Osteoblast (primary cell): ENCODE measurements at regions not wholly inside any gene's neighbourhood (a gene's known extent, or its start where the extent isn't known, plus 50 kb on each side); places are given as distances from the start of the nearest gene placed in this dataset.

Source experiments
- DNase-seq: peaks from one replicate; pipeline ENCODE4 v3.0.0; 2011; ENCODE audit warnings: low spot score, mixed read lengths; ENCODE audit not compliant: insufficient read length; ENCODE audit errors: missing footprints
- H2AFZ ChIP-seq: 2 replicates; pipeline ENCODE4 v1.6.0; 2011; ENCODE audit warnings: mild to moderate bottlenecking, low read length
- H3K27ac ChIP-seq: 2 replicates; pipeline ENCODE4 v1.5.1; 2011; ENCODE audit warnings: mild to moderate bottlenecking, low read depth, low read length, moderate library complexity
- H3K27me3 ChIP-seq: 2 replicates; pipeline ENCODE4 v1.6.0; 2012; ENCODE audit warnings: mild to moderate bottlenecking, control low read depth, inconsistent platforms, low read length, moderate library complexity; ENCODE audit not compliant: insufficient read depth
- H3K36me3 ChIP-seq: 2 replicates; pipeline ENCODE4 v1.5.1; 2011; ENCODE audit warnings: mild to moderate bottlenecking, low read length, control low read depth, moderate library complexity; ENCODE audit not compliant: insufficient read depth
- H3K4me1 ChIP-seq: 2 replicates; pipeline ENCODE4 v1.5.1; 2011; ENCODE audit warnings: mild to moderate bottlenecking, low read length, control low read depth, moderate library complexity; ENCODE audit not compliant: insufficient read depth
- H3K4me2 ChIP-seq: 2 replicates; pipeline ENCODE4 v1.6.0; 2011; ENCODE audit warnings: mild to moderate bottlenecking, low read length; ENCODE audit not compliant: insufficient read depth
- H3K4me3 ChIP-seq: fragments of 200-600 bp; sonication (generic); 3 replicates; pipeline ENCODE4 v1.5.1; 2012; ENCODE audit warnings: mild to moderate bottlenecking, low read length, inconsistent platforms; ENCODE audit not compliant: insufficient read depth
- H3K79me2 ChIP-seq: 2 replicates; pipeline ENCODE4 v1.6.0; 2012; ENCODE audit warnings: mild to moderate bottlenecking, low read length, control low read depth, inconsistent platforms; ENCODE audit not compliant: insufficient read depth
- H3K9me3 ChIP-seq: 2 replicates; pipeline ENCODE4 v1.5.1; 2011; ENCODE audit warnings: low read depth, low read length, control low read depth
- H4K20me1 ChIP-seq: 2 replicates; pipeline ENCODE4 v1.6.0; 2012; ENCODE audit warnings: mild to moderate bottlenecking, low read length, control low read depth; ENCODE audit not compliant: insufficient read depth
- CTCF ChIP-seq: IDR thresholded peaks from 2 replicates; pipeline ENCODE4 v1.5.1; 2011; ENCODE audit warnings: mild to moderate bottlenecking, low read depth, low read length, moderate library complexity; ENCODE audit errors: extremely low read depth

- peak; percentile 23 for TF ChIP-seq CTCF
- DNase-seq = peak; percentile 30
- H3K27ac ChIP-seq = no peak overlapping the region
Observed at GRCh38 chr16:66159987-66160386, 206.5 kb upstream of the CDH5 start.

GRCh38 chr16:66156538-66156937, 210.0 kb upstream of the CDH5 start:
- no peaks in the 10 kb centered on the region for H3K9me3 ChIP-seq
- TF ChIP-seq CTCF = no peak
- no peaks in the 10 kb centered on the region for H4K20me1 ChIP-seq
- no peaks in the 10 kb centered on the region for H3K79me2 ChIP-seq
- no peak overlapping the region for H3K4me3 ChIP-seq
- no peak for DNase-seq
- H3K4me2 ChIP-seq = no peak overlapping the region
- no peak overlapping the region for H3K27ac ChIP-seq
- H3K27me3 ChIP-seq = no peaks in the 10 kb centered on the region
- H3K4me1 ChIP-seq = peaks cover 30% of the 10 kb centered on the region
- H3K36me3 ChIP-seq = no peaks in the 10 kb centered on the region
- H2AFZ ChIP-seq = no peak overlapping the region

More at GRCh38 chr16:66159987-66160386, 206.5 kb upstream of the CDH5 start:
- Histone ChIP-seq H3K27me3 (no peaks in the 10 kb centered on the region), H3K4me3 (no peak overlapping the region), H3K4me2 (no peak overlapping the region), H4K20me1 (no peaks in the 10 kb centered on the region), H3K79me2 (no peaks in the 10 kb centered on the region), H3K9me3 (no peaks in the 10 kb centered on the region), H3K36me3 (no peaks in the 10 kb centered on the region), H3K4me1 (peaks cover 3% of the 10 kb centered on the region), H2AFZ (no peak overlapping the region)

GRCh38 chr16:66155933-66156332, 210.6 kb upstream of the CDH5 start:
- Histone ChIP-seq H3K4me2 (no peak overlapping the region), H3K27ac (no peak overlapping the region), H3K4me1 (peaks cover 36% of the 10 kb centered on the region), H2AFZ (no peak overlapping the region), H3K27me3 (no peaks in the 10 kb centered on the region), H3K9me3 (no peaks in the 10 kb centered on the region), H3K4me3 (no peak overlapping the region), H3K79me2 (no peaks in the 10 kb centered on the region), H3K36me3 (no peaks in the 10 kb centered on the region), H4K20me1 (no peaks in the 10 kb centered on the region)
- TF ChIP-seq CTCF = no peak
- no peak for DNase-seq

GRCh38 chr16:66154801-66155200, 211.7 kb upstream of the CDH5 start:
- H2AFZ ChIP-seq = no peak overlapping the region
- H3K4me1 ChIP-seq = peaks cover 42% of the 10 kb centered on the region
- no peak for TF ChIP-seq CTCF
- H3K79me2 ChIP-seq = no peaks in the 10 kb centered on the region
- no peak overlapping the region for H3K27ac ChIP-seq
- no peak overlapping the region for H3K4me2 ChIP-seq
- H4K20me1 ChIP-seq = no peaks in the 10 kb centered on the region
- H3K36me3 ChIP-seq = no peaks in the 10 kb centered on the region
- H3K4me3 ChIP-seq = no peak overlapping the region
- H3K9me3 ChIP-seq = no peaks in the 10 kb centered on the region
- no peaks in the 10 kb centered on the region for H3K27me3 ChIP-seq
- DNase-seq = no peak
